HepG2 (cell line): ENCODE measurements at regions not wholly inside any gene's neighbourhood (a gene's known extent, or its start where the extent isn't known, plus 50 kb on each side); places are given as distances from the start of the nearest gene placed in this dataset.

Source experiments
- EEA1 ChIP-seq: sonication (generic); formaldehyde crosslinking; IDR thresholded peaks from 2 replicates; pipeline ENCODE4 v1.5.1; 2020; ENCODE audit warnings: mild to moderate bottlenecking, missing genetic modification reagents, borderline replicate concordance
- GABPA ChIP-seq, 2 experiments: IDR thresholded peaks; 2 replicates each; pipeline ENCODE4 v1.6.1; 2011 to 2016; ENCODE audit warnings: low read depth in 2 of 2, low read length in 1 of 2, missing biosample characterization in 1 of 2, missing genetic modification characterization in 1 of 2
- GFI1 ChIP-seq: sonication (generic); formaldehyde crosslinking; IDR thresholded peaks from 2 replicates; pipeline ENCODE4 v1.5.0; 2020; ENCODE audit warnings: missing genetic modification reagents, mild to moderate bottlenecking, borderline replicate concordance
- HDAC6 ChIP-seq: fragments of 200-600 bp; sonication (generic); IDR thresholded peaks from 2 replicates; pipeline ENCODE4 v1.7.0; 2017; ENCODE audit warnings: mild to moderate bottlenecking, antibody characterized with exemption, low read length, low read depth
- IRF1 ChIP-seq: sonication (generic); formaldehyde crosslinking; IDR thresholded peaks from 2 replicates; pipeline ENCODE4 v1.4.0; 2020; ENCODE audit warnings: low read depth, mild to moderate bottlenecking, missing genetic modification reagents
- MATR3 ChIP-seq: sonication (generic); formaldehyde crosslinking; IDR thresholded peaks from 2 replicates; pipeline ENCODE4 v1.4.0; 2020; ENCODE audit warnings: missing genetic modification reagents
- MAZ ChIP-seq, 2 experiments: sonication (generic) in 1 of 2; formaldehyde crosslinking in 1 of 2; IDR thresholded peaks; 2 replicates each; pipeline versions ENCODE4 v1.5.0 to v1.6.1; 2012 to 2020; ENCODE audit warnings: low read depth in 2 of 2, mild to moderate bottlenecking in 2 of 2, borderline replicate concordance in 1 of 2, improper control_type of control experiment in 1 of 2, low read length in 1 of 2, missing genetic modification reagents in 1 of 2, moderate library complexity in 1 of 2
- NFE2L1 ChIP-seq: sonication (generic); formaldehyde crosslinking; IDR thresholded peaks from 2 replicates; pipeline ENCODE4 v1.4.0; 2020; ENCODE audit warnings: missing genetic modification reagents, mild to moderate bottlenecking, borderline replicate concordance
- NFYC ChIP-seq: IDR thresholded peaks from 2 replicates; pipeline ENCODE4 v1.6.1; 2016; ENCODE audit warnings: missing genetic modification reagents, missing compliant biosample characterization
- PAX8 ChIP-seq: sonication (generic); formaldehyde crosslinking; IDR thresholded peaks from 2 replicates; pipeline ENCODE4 v1.8.0; 2022; ENCODE audit warnings: mild to moderate bottlenecking, missing genetic modification reagents, borderline replicate concordance
- RAD51 ChIP-seq: fragments of 450-650 bp; IDR thresholded peaks from 2 replicates; pipeline ENCODE4 v1.6.1; 2016; ENCODE audit warnings: borderline replicate concordance
- REST ChIP-seq, 2 experiments: IDR thresholded peaks; 2 replicates each; pipeline ENCODE4 v1.6.1; 2011 to 2012; ENCODE audit warnings: low read length in 2 of 2, borderline replicate concordance in 1 of 2, low read depth in 1 of 2, mild to moderate bottlenecking in 1 of 2, moderate library complexity in 1 of 2
- SRY ChIP-seq: sonication (generic); formaldehyde crosslinking; IDR thresholded peaks from 2 replicates; pipeline ENCODE4 v1.8.0; 2022; ENCODE audit warnings: mild to moderate bottlenecking, missing genetic modification reagents
- THAP11 ChIP-seq: IDR thresholded peaks from 2 replicates; pipeline ENCODE4 v1.6.1; 2016; ENCODE audit warnings: missing biosample characterization, missing genetic modification reagents
- ZKSCAN8 ChIP-seq: IDR thresholded peaks from 2 replicates; pipeline ENCODE4 v1.6.1; 2016; ENCODE audit warnings: borderline replicate concordance, missing genetic modification reagents, missing compliant biosample characterization
- ZMYM4 ChIP-seq: sonication (generic); formaldehyde crosslinking; IDR thresholded peaks from 2 replicates; pipeline ENCODE4 v1.8.1; 2023; ENCODE audit warnings: mild to moderate bottlenecking, missing genetic modification reagents
- ZNF10 ChIP-seq: sonication (generic); formaldehyde crosslinking; IDR thresholded peaks from 2 replicates; pipeline ENCODE4 v1.4.0; 2020; ENCODE audit warnings: mild to moderate bottlenecking, low read depth, missing genetic modification reagents, borderline replicate concordance
- ZNF160 ChIP-seq: sonication (generic); formaldehyde crosslinking; IDR thresholded peaks from 2 replicates; pipeline ENCODE4 v1.8.0; 2022; ENCODE audit warnings: mild to moderate bottlenecking, inconsistent platforms, missing genetic modification reagents
- ZNF510 ChIP-seq: sonication (generic); formaldehyde crosslinking; IDR thresholded peaks from 2 replicates; pipeline ENCODE4 v1.4.0; 2020; ENCODE audit warnings: low read depth, mild to moderate bottlenecking, missing genetic modification reagents
- ZNF720 ChIP-seq: sonication (generic); formaldehyde crosslinking; IDR thresholded peaks from 2 replicates; pipeline ENCODE4 v1.4.0; 2020; ENCODE audit warnings: missing genetic modification reagents
- ZNF747 ChIP-seq: sonication (generic); formaldehyde crosslinking; IDR thresholded peaks from 2 replicates; pipeline ENCODE4 v1.8.1; 2023; ENCODE audit warnings: missing genetic modification reagents, mild to moderate bottlenecking, borderline replicate concordance
- TF ChIP-seq, protein P1 (sequence below): sonication (generic); formaldehyde crosslinking; IDR thresholded peaks from 2 replicates; pipeline ENCODE4 v1.4.0; 2020; ENCODE audit warnings: missing genetic modification reagents

DNA sequence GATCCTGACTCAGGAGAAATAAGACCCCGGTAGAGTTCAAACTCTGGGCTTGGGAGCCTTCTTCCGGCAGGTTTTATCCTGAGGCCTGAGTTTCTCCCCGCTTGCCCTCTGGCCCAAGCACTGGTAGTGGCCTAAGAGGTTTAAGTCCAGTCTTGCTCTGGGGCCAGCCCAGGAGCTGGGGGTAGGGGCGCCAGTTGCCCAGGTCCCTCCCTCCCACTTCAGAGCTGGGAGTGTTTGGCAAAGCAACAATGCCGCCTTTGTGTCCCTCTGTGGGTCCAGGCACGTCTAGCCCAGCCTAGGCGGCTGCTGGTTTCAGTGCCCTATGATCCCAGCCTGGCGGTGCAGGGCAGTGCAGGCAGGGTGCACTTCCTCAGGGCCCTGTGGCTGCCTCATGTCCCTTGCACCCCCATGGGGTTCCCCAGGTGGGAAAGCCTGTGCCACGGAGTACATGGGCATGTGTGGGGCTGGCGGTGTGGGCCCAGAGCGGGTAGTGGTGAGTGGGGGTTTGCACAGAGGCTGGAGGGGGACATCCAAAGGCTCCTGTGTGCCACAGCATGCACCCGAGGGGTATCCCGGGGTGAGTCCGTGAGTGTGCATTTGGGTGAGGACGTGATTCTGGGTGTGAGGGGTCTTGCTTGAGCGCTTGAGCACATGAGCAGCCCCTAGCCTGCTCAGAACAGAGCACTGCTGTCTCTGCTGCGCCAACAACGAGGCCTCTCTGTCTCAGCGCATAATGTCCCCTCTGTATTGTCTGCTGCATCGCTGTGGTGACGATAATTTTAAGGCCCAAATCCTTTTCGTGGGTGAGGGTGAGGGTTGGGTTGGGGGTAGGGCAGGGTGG is 61.7 kb upstream of the PSD2 start (continued):
- TF ChIP-seq ZNF160 (CRISPR knock-in tag) = no peak
- TF ChIP-seq MATR3 = no peak
- no peak for TF ChIP-seq GABPA (IDR thresholded peaks at IDR 0.05; ENCODE audit: low read depth, low read length)
- TF ChIP-seq GABPA (CRISPR knock-in tag; IDR thresholded peaks at IDR 0.05; ENCODE audit: low read depth) = peak; percentile 45
- peak; percentile 68 for TF ChIP-seq ZMYM4 (CRISPR knock-in tag)
- peak; percentile 78 for TF ChIP-seq THAP11
- peak; percentile 82 for TF ChIP-seq GFI1 (CRISPR knock-in tag)
- TF ChIP-seq ZNF747 = no peak; the same call in 1 of the 2 replicates
- TF ChIP-seq ZNF510 (CRISPR knock-in tag) = no peak
- peak; percentile 89 for TF ChIP-seq MAZ (IDR thresholded peaks at IDR 0.05; ENCODE audit: borderline replicate concordance, low read depth, low read length)
- peak; percentile 81 for TF ChIP-seq MAZ (CRISPR knock-in tag; IDR thresholded peaks at IDR 0.05; ENCODE audit: low read depth)
- TF ChIP-seq NFYC (CRISPR knock-in tag) = 0 out of 2 replicates have a peak, but pooled peaks have one; percentile 37
- TF ChIP-seq ZNF10 = no peak
- no peak for TF ChIP-seq RAD51
- TF ChIP-seq NFE2L1 (CRISPR knock-in tag) = no peak
- TF ChIP-seq, protein P1, sequence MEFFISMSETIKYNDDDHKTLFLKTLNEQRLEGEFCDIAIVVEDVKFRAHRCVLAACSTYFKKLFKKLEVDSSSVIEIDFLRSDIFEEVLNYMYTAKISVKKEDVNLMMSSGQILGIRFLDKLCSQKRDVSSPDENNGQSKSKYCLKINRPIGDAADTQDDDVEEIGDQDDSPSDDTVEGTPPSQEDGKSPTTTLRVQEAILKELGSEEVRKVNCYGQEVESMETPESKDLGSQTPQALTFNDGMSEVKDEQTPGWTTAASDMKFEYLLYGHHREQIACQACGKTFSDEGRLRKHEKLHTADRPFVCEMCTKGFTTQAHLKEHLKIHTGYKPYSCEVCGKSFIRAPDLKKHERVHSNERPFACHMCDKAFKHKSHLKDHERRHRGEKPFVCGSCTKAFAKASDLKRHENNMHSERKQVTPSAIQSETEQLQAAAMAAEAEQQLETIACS (CRISPR knock-in tag) = no peak
- no peak for TF ChIP-seq ZNF720
- no peak for TF ChIP-seq EEA1 (CRISPR knock-in tag)
- peak; percentile 60; the same call in 1 of the 2 replicates for TF ChIP-seq SRY (CRISPR knock-in tag)
- TF ChIP-seq PAX8 (CRISPR knock-in tag) = no peak
- peak in 1 of 2 experiments; percentile 33; a peak in 1 of 4 replicates for TF ChIP-seq REST (IDR thresholded peaks at IDR 0.05; ENCODE audit: borderline replicate concordance in 1 of 2, low read depth in 1 of 2, low read length in 2 of 2)
- TF ChIP-seq ZKSCAN8 (CRISPR knock-in tag) = peak; percentile 60; the same call in 1 of the 2 replicates
- TF ChIP-seq IRF1 = no peak
- TF ChIP-seq HDAC6 = no peak
